ENCODE measurements at regions not wholly inside any gene's neighbourhood (a gene's known extent, or its start where the extent isn't known, plus 50 kb on each side); places are given as distances from the start of the nearest gene placed in this dataset.

GRCh38 chr4:22187203-22187820 is 238.7 kb upstream of the KCNIP4 start:
- H3K4me3 ChIP-seq (ENCODE audit: low read depth, low read length): no peak overlapping the region
- FAIRE-seq: no peak
- DNase-seq (ENCODE audit: low read depth): peak; percentile 48
- H3K36me3 ChIP-seq (ENCODE audit: control insufficient read depth, insufficient read depth, low read length): no peaks in the 10 kb centered on the region
- TF ChIP-seq CTCF (IDR thresholded peaks at IDR 0.05; ENCODE audit: insufficient read depth, low read length, severe bottlenecking): no peak
- no peaks in the 10 kb centered on the region for H3K27me3 ChIP-seq (ENCODE audit: control insufficient read depth, insufficient read depth, low read length)

- H3K4me3 ChIP-seq (ENCODE audit: low read depth, low read length): no peak overlapping the region
- FAIRE-seq: no peak
- no peak for TF ChIP-seq CTCF (IDR thresholded peaks at IDR 0.05; ENCODE audit: insufficient read depth, low read length, severe bottlenecking)
These were observed 233.2 kb upstream of the KCNIP4 start for GRCh38 chr4:22181736-22182135.

GRCh38 chr4:22179124-22179874 is 230.7 kb upstream of the KCNIP4 start:
- Histone ChIP-seq H3K36me3 (ENCODE audit: control insufficient read depth, insufficient read depth, low read length) (no peaks in the 10 kb centered on the region), H3K27me3 (ENCODE audit: control insufficient read depth, insufficient read depth, low read length) (no peaks in the 10 kb centered on the region), H3K4me3 (ENCODE audit: low read depth, low read length) (no peak overlapping the region)
- DNase-seq (ENCODE audit: low read depth) (peak; percentile 94), FAIRE-seq (no peak)
- TF ChIP-seq CTCF (IDR thresholded peaks at IDR 0.05; ENCODE audit: insufficient read depth, low read length, severe bottlenecking): no peak

More at GRCh38 chr4:22181736-22182135, 233.2 kb upstream of the KCNIP4 start:
- Histone ChIP-seq H3K36me3 (ENCODE audit: control insufficient read depth, insufficient read depth, low read length) (no peaks in the 10 kb centered on the region), H3K27me3 (ENCODE audit: control insufficient read depth, insufficient read depth, low read length) (no peaks in the 10 kb centered on the region)
- no peak for DNase-seq (ENCODE audit: low read depth)

- no peak for DNase-seq (ENCODE audit: low read depth)
- Histone ChIP-seq H3K27me3 (ENCODE audit: control insufficient read depth, insufficient read depth, low read length) (no peaks in the 10 kb centered on the region), H3K4me3 (ENCODE audit: low read depth, low read length) (no peak overlapping the region), H3K36me3 (ENCODE audit: control insufficient read depth, insufficient read depth, low read length) (no peaks in the 10 kb centered on the region)
- no peak for TF ChIP-seq CTCF (IDR thresholded peaks at IDR 0.05; ENCODE audit: insufficient read depth, low read length, severe bottlenecking)
- FAIRE-seq: no peak
These were observed 226.1 kb upstream of the KCNIP4 start for GRCh38 chr4:22174640-22175039.

GRCh38 chr4:22170353-22170752 is 221.8 kb upstream of the KCNIP4 start:
- TF ChIP-seq CTCF (IDR thresholded peaks at IDR 0.05; ENCODE audit: insufficient read depth, low read length, severe bottlenecking): no peak
- no peak overlapping the region for H3K4me3 ChIP-seq (ENCODE audit: low read depth, low read length)
- no peaks in the 10 kb centered on the region for H3K36me3 ChIP-seq (ENCODE audit: control insufficient read depth, insufficient read depth, low read length)
- FAIRE-seq (no peak), DNase-seq (ENCODE audit: low read depth) (peak; percentile 77)
- H3K27me3 ChIP-seq (ENCODE audit: control insufficient read depth, insufficient read depth, low read length): no peaks in the 10 kb centered on the region
